Neuronal stem cell (in vitro differentiated cells): ENCODE measurements at regions not wholly inside any gene's neighbourhood (a gene's known extent, or its start where the extent isn't known, plus 50 kb on each side); places are given as distances from the start of the nearest gene placed in this dataset.

ENCODE experiments used
- DNase-seq: peaks from one replicate; pipeline ENCODE4 v3.0.0-alpha.2; 2013; ENCODE audit warnings: low spot score
- H2AFZ ChIP-seq: one replicate; pipeline ENCODE4 v1.6.1; 2013; ENCODE audit warnings: mild to moderate bottlenecking, low read length, inconsistent platforms
- H2AK5ac ChIP-seq: 2 replicates; pipeline ENCODE4 v1.6.1; 2013; ENCODE audit warnings: low read depth, mild to moderate bottlenecking, inconsistent platforms, low read length, moderate library complexity, mixed read lengths
- H2BK120ac ChIP-seq: 2 replicates; pipeline ENCODE4 v1.6.1; 2013; ENCODE audit warnings: low read depth, mild to moderate bottlenecking, inconsistent platforms, low read length, moderate library complexity, mixed read lengths
- H2BK12ac ChIP-seq: one replicate; pipeline ENCODE4 v1.6.1; 2013; ENCODE audit warnings: low read length, inconsistent platforms
- H2BK15ac ChIP-seq: 2 replicates; pipeline ENCODE4 v1.6.1; 2013; ENCODE audit warnings: mild to moderate bottlenecking, low read length, inconsistent platforms, mixed read lengths
- H2BK5ac ChIP-seq: one replicate; pipeline ENCODE4 v1.6.1; 2013; ENCODE audit warnings: inconsistent platforms, mild to moderate bottlenecking, low read length, moderate library complexity
- H3K14ac ChIP-seq: one replicate; pipeline ENCODE4 v1.6.1; 2013; ENCODE audit warnings: low read length, inconsistent platforms
- H3K18ac ChIP-seq: 2 replicates; pipeline ENCODE4 v1.6.1; 2013; ENCODE audit warnings: low read length, inconsistent platforms
- H3K23ac ChIP-seq: 2 replicates; pipeline ENCODE4 v1.6.1; 2013; ENCODE audit warnings: low read depth, mild to moderate bottlenecking, mixed read lengths, low read length, inconsistent platforms; ENCODE audit not compliant: poor library complexity
- H3K27ac ChIP-seq: replicated peaks from 3 replicates; pipeline ENCODE4 v1.5.1; 2013; ENCODE audit warnings: low read length, inconsistent platforms
- H3K27me3 ChIP-seq, 3 experiments: 2 replicates each; pipeline ENCODE4 v1.6.1; 2013; ENCODE audit warnings: low read length in 3 of 3, mild to moderate bottlenecking in 2 of 3, inconsistent platforms in 1 of 3, low read depth in 1 of 3, mixed read lengths in 1 of 3, moderate library complexity in 1 of 3; ENCODE audit not compliant: control insufficient read depth in 3 of 3, insufficient read depth in 3 of 3
- H3K36me3 ChIP-seq, 2 donors: replicated peaks in 1 of 2; 2 replicates each; pipeline ENCODE4 v1.6.1; 2013; ENCODE audit warnings: low read length in 2 of 2; ENCODE audit not compliant: control insufficient read depth in 2 of 2, insufficient read depth in 2 of 2
- H3K4ac ChIP-seq: 2 replicates; pipeline ENCODE4 v1.6.1; 2013; ENCODE audit warnings: inconsistent platforms, mild to moderate bottlenecking, low read length, moderate library complexity
- H3K4me1 ChIP-seq, 2 donors: 1 replicate in 1 of 2; 2 replicates in 1 of 2; pipeline ENCODE4 v1.6.1; 2013; ENCODE audit warnings: low read length in 2 of 2, low read depth in 1 of 2; ENCODE audit not compliant: control insufficient read depth in 2 of 2, insufficient read depth in 1 of 2
- H3K4me2 ChIP-seq: one replicate; pipeline ENCODE4 v1.6.1; 2013; ENCODE audit warnings: mild to moderate bottlenecking, low read length, inconsistent platforms; ENCODE audit not compliant: insufficient read depth, poor library complexity, severe bottlenecking
- H3K4me3 ChIP-seq, 2 donors: 2 replicates each; pipeline ENCODE4 v1.5.1; 2013; ENCODE audit warnings: low read length in 2 of 2, mild to moderate bottlenecking in 2 of 2, inconsistent platforms in 1 of 2, moderate library complexity in 1 of 2
- H3K79me1 ChIP-seq: one replicate; pipeline ENCODE4 v1.6.1; 2013; ENCODE audit warnings: low read depth, mild to moderate bottlenecking, inconsistent platforms, low read length, moderate library complexity
- H3K9ac ChIP-seq: one replicate; pipeline ENCODE4 v1.6.1; 2013; ENCODE audit warnings: mild to moderate bottlenecking, low read depth, low read length, inconsistent platforms; ENCODE audit not compliant: poor library complexity
- H3K9me3 ChIP-seq, 2 donors: replicated peaks in 1 of 2; 2 replicates each; pipeline versions ENCODE3 to v1.6.1; 2013; ENCODE audit warnings: low read length in 2 of 2, mild to moderate bottlenecking in 2 of 2, inconsistent platforms in 1 of 2, low read depth in 1 of 2, mixed read lengths in 1 of 2, moderate library complexity in 1 of 2; ENCODE audit not compliant: control insufficient read depth in 2 of 2, insufficient read depth in 1 of 2
- H4K8ac ChIP-seq: one replicate; pipeline ENCODE4 v1.6.1; 2013; ENCODE audit warnings: low read depth, mild to moderate bottlenecking, inconsistent platforms, low read length, moderate library complexity
- H4K91ac ChIP-seq: one replicate; pipeline ENCODE4 v1.6.1; 2013; ENCODE audit warnings: low read length, low read depth, mild to moderate bottlenecking, inconsistent platforms; ENCODE audit not compliant: poor library complexity
- WGBS, 2 donors: extraction: QIAGEN DNeasy Blood & Tissue Kit; methylation state at CpG; one replicate each; pipeline ENCODE4 v1.1.7; 2013; ENCODE audit warnings: missing lambda C conversion rate in 2 of 2, mixed read lengths in 1 of 2; ENCODE audit not compliant: insufficient read length in 2 of 2, insufficient replicate concordance in 1 of 2; ENCODE audit errors: extremely low coverage in 2 of 2; 5-methylcytosine and 5-hydroxymethylcytosine counted together

GRCh38 chr10:108850138-108850854 lies 1073.0 kb downstream of the XPNPEP1 start:
- Histone ChIP-seq H3K4me3 (no peak overlapping the region), H3K27ac (no peak overlapping the region), H3K14ac (no peak overlapping the region), H3K4me2 (no peak overlapping the region), H3K36me3 (no peaks in the 10 kb centered on the region), H3K4me1 (peaks cover 0 to 5% of the 10 kb centered on the region in 2 donors), H3K27me3 (no peaks in the 10 kb centered on the region), H2AFZ (no peak overlapping the region), H2BK120ac (no peak overlapping the region), H2BK12ac (no peak overlapping the region), H2BK15ac (no peak overlapping the region), H3K23ac (no peak overlapping the region), H2BK5ac (no peak overlapping the region), H4K8ac (no peak overlapping the region), H3K9ac (no peak overlapping the region), H3K79me1 (no peaks in the 10 kb centered on the region), H2AK5ac (no peak overlapping the region), H3K18ac (no peak overlapping the region), H3K4ac (no peak overlapping the region), H4K91ac (no peak overlapping the region), H3K9me3 (no peaks in the 10 kb centered on the region)
- no CpG with 5 or more reads among the region's 1 CpG for WGBS, 2 donors
- no peak for DNase-seq

GRCh38 chr10:108849688-108850087 lies 1073.6 kb downstream of the XPNPEP1 start:
- H2BK120ac ChIP-seq = no peak overlapping the region
- no peak overlapping the region for H4K8ac ChIP-seq
- H2BK12ac ChIP-seq = no peak overlapping the region
- H3K27ac ChIP-seq = no peak overlapping the region
- DNase-seq = no peak
- no peak overlapping the region for H3K4me2 ChIP-seq
- no peak overlapping the region for H2BK15ac ChIP-seq
- no CpG with 5 or more reads among the region's 2 CpGs for WGBS, 2 donors
- H2AK5ac ChIP-seq = no peak overlapping the region
- H3K79me1 ChIP-seq = no peaks in the 10 kb centered on the region
- H3K9ac ChIP-seq = no peak overlapping the region
- no peak overlapping the region for H4K91ac ChIP-seq
- H3K36me3 ChIP-seq = no peaks in the 10 kb centered on the region
- H3K14ac ChIP-seq = no peak overlapping the region
- H3K4me3 ChIP-seq = no peak overlapping the region
- H3K4ac ChIP-seq = no peak overlapping the region
- H3K9me3 ChIP-seq = no peaks in the 10 kb centered on the region
- H3K23ac ChIP-seq = no peak overlapping the region
- H3K18ac ChIP-seq = no peak overlapping the region
- no peak overlapping the region for H2AFZ ChIP-seq
- no peak overlapping the region for H2BK5ac ChIP-seq
- H3K27me3 ChIP-seq = no peaks in the 10 kb centered on the region
- peaks cover 0 to 5% of the 10 kb centered on the region in 2 donors for H3K4me1 ChIP-seq

GRCh38 chr10:108849186-108849585 lies 1074.1 kb downstream of the XPNPEP1 start:
- Histone ChIP-seq H3K27ac (no peak overlapping the region), H2BK15ac (no peak overlapping the region), H3K23ac (no peak overlapping the region), H3K79me1 (no peaks in the 10 kb centered on the region), H2BK120ac (no peak overlapping the region), H3K4me3 (no peak overlapping the region), H3K18ac (no peak overlapping the region), H4K91ac (no peak overlapping the region), H3K4me2 (no peak overlapping the region), H4K8ac (no peak overlapping the region), H3K9me3 (no peaks in the 10 kb centered on the region), H3K9ac (no peak overlapping the region), H3K27me3 (no peaks in the 10 kb centered on the region), H3K14ac (no peak overlapping the region), H3K4ac (no peak overlapping the region), H2AK5ac (no peak overlapping the region), H2BK5ac (no peak overlapping the region), H3K4me1 (peaks cover 0 to 5% of the 10 kb centered on the region in 2 donors), H3K36me3 (no peaks in the 10 kb centered on the region), H2BK12ac (no peak overlapping the region), H2AFZ (no peak overlapping the region)
- no peak for DNase-seq

GRCh38 chr10:108848046-108848445 lies 1075.3 kb downstream of the XPNPEP1 start:
- H2BK5ac ChIP-seq = no peak overlapping the region
- H3K4me3 ChIP-seq = no peak overlapping the region
- H3K4me1 ChIP-seq = peaks cover 0 to 5% of the 10 kb centered on the region in 2 donors
- no peak overlapping the region for H3K23ac ChIP-seq
- no peak overlapping the region for H3K27ac ChIP-seq
- H2AK5ac ChIP-seq = no peak overlapping the region
- H3K4me2 ChIP-seq = no peak overlapping the region
- H3K4ac ChIP-seq = no peak overlapping the region
- no peak overlapping the region for H3K14ac ChIP-seq
- no peaks in the 10 kb centered on the region for H3K9me3 ChIP-seq
- H2BK15ac ChIP-seq = no peak overlapping the region
- no peaks in the 10 kb centered on the region for H3K79me1 ChIP-seq
- H2AFZ ChIP-seq = no peak overlapping the region
- WGBS, 2 donors = no CpG with 5 or more reads among the region's 1 CpG
- H4K91ac ChIP-seq = no peak overlapping the region
- no peak overlapping the region for H3K9ac ChIP-seq
- H2BK120ac ChIP-seq = no peak overlapping the region
- DNase-seq = no peak
- no peaks in the 10 kb centered on the region for H3K36me3 ChIP-seq
- H4K8ac ChIP-seq = no peak overlapping the region
- no peaks in the 10 kb centered on the region for H3K27me3 ChIP-seq
- no peak overlapping the region for H3K18ac ChIP-seq
- no peak overlapping the region for H2BK12ac ChIP-seq
